Psoas muscle (tissue), 7 donors: ENCODE measurements at regions not wholly inside any gene's neighbourhood (a gene's known extent, or its start where the extent isn't known, plus 50 kb on each side); places are given as distances from the start of the nearest gene placed in this dataset.

Source experiments
- ATAC-seq, 4 donors: fragments of 200-7000 bp; cut with Tn5 transposase; one replicate each; pipeline ENCODE4 v1.9.1; 2020; ENCODE audit warnings: moderate library complexity in 3 of 4, mild to moderate bottlenecking in 2 of 4
- DNase-seq, 2 donors: peaks; one replicate each; pipeline ENCODE4 v3.0.0-alpha.2; 2020
- H3K27ac ChIP-seq: fragments of 200-600 bp; one replicate; pipeline ENCODE4 v1.8.0; 2022
- H3K27me3 ChIP-seq, 3 donors: fragments of 200-600 bp in 1 of 3; one replicate each; pipeline versions ENCODE4 v1.6.1 to v1.8.0; 2013 to 2022; ENCODE audit warnings: low read length in 2 of 3, mild to moderate bottlenecking in 2 of 3, moderate library complexity in 1 of 3; ENCODE audit not compliant: insufficient read depth in 3 of 3
- H3K36me3 ChIP-seq, 2 donors: fragments of 200-600 bp in 1 of 2; one replicate each; pipeline versions ENCODE4 v1.6.1 to v1.8.0; 2013 to 2022; ENCODE audit warnings: low read depth in 1 of 2, mild to moderate bottlenecking in 1 of 2, moderate library complexity in 1 of 2; ENCODE audit not compliant: insufficient read depth in 1 of 2
- H3K4me1 ChIP-seq: fragments of 200-600 bp; one replicate; pipeline ENCODE4 v1.8.0; 2022
- H3K4me3 ChIP-seq: fragments of 200-600 bp; one replicate; pipeline ENCODE4 v1.8.0; 2022; ENCODE audit warnings: mild to moderate bottlenecking
- H3K9me3 ChIP-seq: fragments of 200-600 bp; one replicate; pipeline ENCODE4 v1.8.0; 2022
- CTCF ChIP-seq: fragments of 200-600 bp; IDR thresholded peaks from one replicate; pipeline ENCODE4 v1.8.0; 2022; ENCODE audit warnings: antibody characterized with exemption
- WGBS, 3 donors: extraction: QIAGEN DNeasy Blood & Tissue Kit; methylation state at CpG; one replicate each; pipeline versions ENCODE4 v1.1.6 to v1.1.7; 2013; 5-methylcytosine and 5-hydroxymethylcytosine counted together
- intact Hi-C, 2 donors: fragments of 100-400 bp; cut with DNase I; formaldehyde crosslinking; loops; one replicate each; pipeline versions ENCODE4 v1.11.0 to v1.14.2; 2022
- donor health status: healthy with polysubstance abuse.
- donor health status: DM: no; HTN: no; CAD: no; lungs with moderate emphysema.
- donor health status: Bipolar disorder and iron deficiency.
- donor health status: healthy.
- donor health status: DM: yes; HTN: yes; CAD: no.
- donor health status: DM: no; HTN: no; CAD: no.
- donor health status: DM: yes; HTN: yes; CAD: no.

- ATAC-seq (no peak), DNase-seq (no peak)
- H3K27ac ChIP-seq = no peak overlapping the region
- WGBS, 3 donors = 28 to 30% (median 30%) methylated on average over 8 of the region's 8 CpGs
- no peak for TF ChIP-seq CTCF
- H3K4me3 ChIP-seq = no peak overlapping the region
- no peaks in the 10 kb centered on the region for H3K9me3 ChIP-seq
- H3K36me3 ChIP-seq = no peaks in the 10 kb centered on the region
- no peaks in the 10 kb centered on the region for H3K4me1 ChIP-seq
- intact Hi-C loops = no loop called here
- no peaks in the 10 kb centered on the region for H3K27me3 ChIP-seq
Measured at GRCh38 chr2:6337472-6337820, 528.3 kb downstream of the CMPK2 start.

GRCh38 chr2:6341588-6342129, 524.0 kb downstream of the CMPK2 start:
- intact Hi-C loops = no loop called here
- no peak for ATAC-seq
- WGBS, 3 donors = 72 to 81% (median 77%) methylated on average over 3 of the region's 3 CpGs
- no peak for DNase-seq
- Histone ChIP-seq H3K36me3 (no peaks in the 10 kb centered on the region), H3K27ac (no peak overlapping the region), H3K27me3 (no peaks in the 10 kb centered on the region), H3K4me3 (no peak overlapping the region), H3K4me1 (no peaks in the 10 kb centered on the region), H3K9me3 (no peaks in the 10 kb centered on the region)
- no peak for TF ChIP-seq CTCF

- DNase-seq = no peak
- Histone ChIP-seq H3K27ac (no peak overlapping the region), H3K27me3 (no peaks in the 10 kb centered on the region), H3K4me1 (no peaks in the 10 kb centered on the region), H3K4me3 (no peak overlapping the region), H3K36me3 (no peaks in the 10 kb centered on the region), H3K9me3 (no peaks in the 10 kb centered on the region)
- 85 to 86% (median 86%) methylated on average over 4 of the region's 4 CpGs for WGBS, 3 donors
- ATAC-seq = no peak
- no peak for TF ChIP-seq CTCF
- intact Hi-C loops = no loop called here
Measured at GRCh38 chr2:6342273-6342920, 523.3 kb downstream of the CMPK2 start.

- intact Hi-C loops = no loop called here
- no peak for TF ChIP-seq CTCF
- no peaks in the 10 kb centered on the region for H3K27me3 ChIP-seq
- H3K4me1 ChIP-seq = no peaks in the 10 kb centered on the region
- H3K36me3 ChIP-seq = no peaks in the 10 kb centered on the region
- no peaks in the 10 kb centered on the region for H3K9me3 ChIP-seq
- H3K27ac ChIP-seq = no peak overlapping the region
- ATAC-seq (no peak), DNase-seq (no peak)
- H3K4me3 ChIP-seq = no peak overlapping the region
- 84 to 86% (median 86%) methylated on average over 5 of the region's 5 CpGs for WGBS, 3 donors
Measured at GRCh38 chr2:6343076-6343475, 522.6 kb downstream of the CMPK2 start.

- Histone ChIP-seq H3K27me3 (no peaks in the 10 kb centered on the region), H3K27ac (no peak overlapping the region), H3K4me3 (no peak overlapping the region), H3K36me3 (no peaks in the 10 kb centered on the region), H3K4me1 (no peaks in the 10 kb centered on the region), H3K9me3 (no peaks in the 10 kb centered on the region)
- ATAC-seq (no peak), DNase-seq (no peak)
- intact Hi-C loops = loop anchor here (2.0 to 5.0 kb wide), 2 partner anchors 420 to 421 kb away; no protein-coding TSS in a partner anchor
- 88 to 93% (median 90%) methylated on average over 4 to 5 of the region's 5 CpGs for WGBS, 3 donors
- no peak for TF ChIP-seq CTCF
Measured at GRCh38 chr2:6352247-6352646, 513.5 kb downstream of the CMPK2 start.
